A673 (cell line): ENCODE measurements at regions not wholly inside any gene's neighbourhood (a gene's known extent, or its start where the extent isn't known, plus 50 kb on each side); places are given as distances from the start of the nearest gene placed in this dataset.

Source experiments
- EZH2 ChIP-seq: fragments of 200-600 bp; sonication (generic); IDR thresholded peaks from 2 replicates; pipeline ENCODE4 v1.6.1; 2017; ENCODE audit warnings: borderline replicate concordance, low read depth, mild to moderate bottlenecking, mixed read lengths, antibody characterized with exemption, low read length; ENCODE audit not compliant: poor library complexity, severe bottlenecking
- TF ChIP-seq, protein P1 (sequence below): fragments of 300-800, 200-600 bp; sonication (generic); conservative IDR thresholded peaks from 2 replicates; pipeline ENCODE4 v1.5.1; 2017; ENCODE audit warnings: low read depth, mild to moderate bottlenecking, antibody characterized with exemption, low read length, moderate library complexity, mixed read lengths

DNA sequence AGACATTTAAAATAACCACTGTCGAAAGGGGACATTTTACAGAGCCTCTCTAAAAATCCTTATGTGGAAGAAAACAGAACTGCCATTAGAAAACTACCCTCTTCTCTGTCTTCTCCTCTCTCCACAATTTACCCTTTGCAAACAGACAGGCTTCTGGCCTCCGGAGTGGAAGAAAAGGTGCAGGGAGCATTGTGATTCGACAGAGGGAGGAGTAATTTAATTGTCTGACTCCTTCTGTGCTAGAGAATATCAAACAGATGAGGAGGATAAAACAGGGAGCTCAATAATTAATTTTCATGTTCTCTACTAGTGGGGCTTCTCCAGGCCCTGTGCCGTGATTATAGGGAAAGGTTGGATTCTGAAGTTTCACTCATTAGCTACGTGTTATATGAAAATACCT is 615.5 kb upstream of the MKI67 start:
- TF ChIP-seq, protein P1, sequence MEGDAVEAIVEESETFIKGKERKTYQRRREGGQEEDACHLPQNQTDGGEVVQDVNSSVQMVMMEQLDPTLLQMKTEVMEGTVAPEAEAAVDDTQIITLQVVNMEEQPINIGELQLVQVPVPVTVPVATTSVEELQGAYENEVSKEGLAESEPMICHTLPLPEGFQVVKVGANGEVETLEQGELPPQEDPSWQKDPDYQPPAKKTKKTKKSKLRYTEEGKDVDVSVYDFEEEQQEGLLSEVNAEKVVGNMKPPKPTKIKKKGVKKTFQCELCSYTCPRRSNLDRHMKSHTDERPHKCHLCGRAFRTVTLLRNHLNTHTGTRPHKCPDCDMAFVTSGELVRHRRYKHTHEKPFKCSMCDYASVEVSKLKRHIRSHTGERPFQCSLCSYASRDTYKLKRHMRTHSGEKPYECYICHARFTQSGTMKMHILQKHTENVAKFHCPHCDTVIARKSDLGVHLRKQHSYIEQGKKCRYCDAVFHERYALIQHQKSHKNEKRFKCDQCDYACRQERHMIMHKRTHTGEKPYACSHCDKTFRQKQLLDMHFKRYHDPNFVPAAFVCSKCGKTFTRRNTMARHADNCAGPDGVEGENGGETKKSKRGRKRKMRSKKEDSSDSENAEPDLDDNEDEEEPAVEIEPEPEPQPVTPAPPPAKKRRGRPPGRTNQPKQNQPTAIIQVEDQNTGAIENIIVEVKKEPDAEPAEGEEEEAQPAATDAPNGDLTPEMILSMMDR = no peak
- no peak for TF ChIP-seq EZH2
